ENCODE measurements at regions not wholly inside any gene's neighbourhood (a gene's known extent, or its start where the extent isn't known, plus 50 kb on each side); places are given as distances from the start of the nearest gene placed in this dataset.

DNA sequence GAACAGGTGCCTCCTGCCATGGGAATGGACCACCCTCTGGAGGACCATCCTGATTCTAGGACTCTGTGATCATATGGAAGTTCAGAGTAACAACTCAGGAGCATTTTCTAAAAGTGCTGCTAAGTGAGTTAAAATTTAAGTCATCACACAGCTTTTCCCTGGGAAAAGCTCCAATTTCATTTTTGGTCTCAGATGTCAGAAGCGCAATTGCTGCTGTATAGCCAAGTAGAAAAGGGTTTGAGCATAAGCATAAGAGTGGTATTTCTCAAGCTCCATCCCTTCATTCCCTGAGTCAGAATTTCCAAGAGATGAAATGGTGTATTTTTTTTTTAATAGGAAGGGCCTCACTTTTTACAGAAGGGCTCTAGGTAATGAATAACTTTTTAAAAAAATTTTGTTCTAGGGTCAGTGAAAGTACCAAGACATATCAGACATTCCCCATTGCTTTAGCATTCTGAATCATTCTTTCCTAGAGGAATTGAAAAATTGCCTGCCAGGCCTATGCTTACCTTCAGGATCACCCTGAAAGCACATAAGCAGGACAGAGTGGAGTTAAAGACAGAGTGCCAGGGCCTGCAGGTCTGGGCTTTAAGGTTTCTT, 564.5 kb upstream of the ISX start:
- Histone ChIP-seq H3K4me1 (ENCODE audit: control insufficient read depth, insufficient read depth, low read length) (no peaks in the 10 kb centered on the region), H3K4me3 (ENCODE audit: low read length) (no peak overlapping the region), H3K36me3 (ENCODE audit: control insufficient read depth, insufficient read depth, low read length) (no peaks in the 10 kb centered on the region), H3K9ac (ENCODE audit: extremely low read depth, low read length, poor library complexity, severe bottlenecking) (no peak overlapping the region), H3K27me3 (ENCODE audit: control insufficient read depth, insufficient read depth, low read length, poor library complexity, severe bottlenecking) (no peaks in the 10 kb centered on the region), H3K9me3 (ENCODE audit: control insufficient read depth, low read length) (no peaks in the 10 kb centered on the region), H3K27ac (ENCODE audit: low read depth, low read length) (no peak overlapping the region)
- 94% methylated on average over 1 of the region's 1 CpG; no CpG with 5 or more reads in 1 of the 2 experiments for WGBS, 2 experiments (ENCODE audit: insufficient coverage in 1 of 2, insufficient read length in 1 of 2)
- Mint-ChIP-seq H3K4me1 (no peaks in the 10 kb centered on the region), H3K36me3 (ENCODE audit: low read depth) (no peaks in the 10 kb centered on the region), H3K27me3 (ENCODE audit: insufficient read depth) (no peaks in the 10 kb centered on the region), H3K9me3 (peaks cover 6% of the 10 kb centered on the region), H3K4me3 (no peak overlapping the region), H3K27ac (no peak overlapping the region)
- TF ChIP-seq, protein P1, sequence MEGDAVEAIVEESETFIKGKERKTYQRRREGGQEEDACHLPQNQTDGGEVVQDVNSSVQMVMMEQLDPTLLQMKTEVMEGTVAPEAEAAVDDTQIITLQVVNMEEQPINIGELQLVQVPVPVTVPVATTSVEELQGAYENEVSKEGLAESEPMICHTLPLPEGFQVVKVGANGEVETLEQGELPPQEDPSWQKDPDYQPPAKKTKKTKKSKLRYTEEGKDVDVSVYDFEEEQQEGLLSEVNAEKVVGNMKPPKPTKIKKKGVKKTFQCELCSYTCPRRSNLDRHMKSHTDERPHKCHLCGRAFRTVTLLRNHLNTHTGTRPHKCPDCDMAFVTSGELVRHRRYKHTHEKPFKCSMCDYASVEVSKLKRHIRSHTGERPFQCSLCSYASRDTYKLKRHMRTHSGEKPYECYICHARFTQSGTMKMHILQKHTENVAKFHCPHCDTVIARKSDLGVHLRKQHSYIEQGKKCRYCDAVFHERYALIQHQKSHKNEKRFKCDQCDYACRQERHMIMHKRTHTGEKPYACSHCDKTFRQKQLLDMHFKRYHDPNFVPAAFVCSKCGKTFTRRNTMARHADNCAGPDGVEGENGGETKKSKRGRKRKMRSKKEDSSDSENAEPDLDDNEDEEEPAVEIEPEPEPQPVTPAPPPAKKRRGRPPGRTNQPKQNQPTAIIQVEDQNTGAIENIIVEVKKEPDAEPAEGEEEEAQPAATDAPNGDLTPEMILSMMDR (conservative IDR thresholded peaks at IDR 0.05) = no peak
- DNase-seq = no peak

DNA sequence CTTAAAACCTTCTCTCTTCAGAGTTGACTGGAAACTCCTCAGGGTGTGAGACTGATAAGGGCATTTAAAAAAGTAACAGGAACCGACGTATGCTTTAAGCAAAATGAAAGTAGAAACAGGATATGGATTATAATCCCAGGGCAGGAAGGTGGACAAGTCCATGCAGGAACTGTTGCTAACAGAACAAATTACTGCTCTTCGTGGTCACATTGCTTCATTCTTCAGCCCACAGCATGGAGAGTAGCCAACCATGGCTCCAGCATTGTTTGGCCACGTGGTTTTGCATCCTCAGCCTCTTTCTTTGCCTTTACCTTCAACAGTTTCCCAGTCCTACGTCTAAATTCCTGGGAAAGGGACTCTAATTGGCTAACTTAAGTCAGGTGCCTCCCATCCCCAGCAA, 563.1 kb upstream of the ISX start:
- H3K4me3 Mint-ChIP-seq = no peak overlapping the region
- H3K27ac ChIP-seq (ENCODE audit: low read depth, low read length) = no peak overlapping the region
- no peak overlapping the region for H3K4me3 ChIP-seq (ENCODE audit: low read length)
- TF ChIP-seq, protein P1 (conservative IDR thresholded peaks at IDR 0.05) = no peak
- 85 to 86% methylated on average over 4 to 5 of the region's 5 CpGs for WGBS, 2 experiments (ENCODE audit: insufficient coverage in 1 of 2, insufficient read length in 1 of 2)
- no peaks in the 10 kb centered on the region for H3K27me3 Mint-ChIP-seq (ENCODE audit: insufficient read depth)
- no peak overlapping the region for H3K27ac Mint-ChIP-seq
- no peaks in the 10 kb centered on the region for H3K27me3 ChIP-seq (ENCODE audit: control insufficient read depth, insufficient read depth, low read length, poor library complexity, severe bottlenecking)
- no peaks in the 10 kb centered on the region for H3K36me3 Mint-ChIP-seq (ENCODE audit: low read depth)
- H3K4me1 ChIP-seq (ENCODE audit: control insufficient read depth, insufficient read depth, low read length) = no peaks in the 10 kb centered on the region
- H3K9me3 Mint-ChIP-seq = peaks cover 3% of the 10 kb centered on the region
- no peak for DNase-seq
- no peak overlapping the region for H3K9ac ChIP-seq (ENCODE audit: extremely low read depth, low read length, poor library complexity, severe bottlenecking)
- no peaks in the 10 kb centered on the region for H3K36me3 ChIP-seq (ENCODE audit: control insufficient read depth, insufficient read depth, low read length)
- no peaks in the 10 kb centered on the region for H3K4me1 Mint-ChIP-seq
- H3K9me3 ChIP-seq (ENCODE audit: control insufficient read depth, low read length) = no peaks in the 10 kb centered on the region

DNA sequence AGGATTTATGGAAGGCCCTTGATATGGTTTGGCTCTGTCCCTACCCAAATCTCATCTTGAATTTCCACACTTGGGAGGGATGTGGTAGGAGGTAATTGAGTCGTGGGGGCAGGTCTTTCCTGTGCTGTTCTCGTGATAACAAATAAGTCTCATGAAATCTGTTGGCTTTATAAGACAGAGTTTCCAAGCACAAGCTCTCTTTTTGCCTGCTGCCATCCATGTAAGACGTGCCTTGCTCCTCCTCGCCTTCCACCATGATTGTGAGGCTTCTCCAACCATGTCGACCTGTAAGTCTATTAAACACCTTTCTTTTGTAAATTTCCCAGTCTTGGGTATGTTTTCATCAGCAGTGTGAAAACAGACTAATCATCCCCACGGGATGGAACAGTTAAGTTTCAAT, 557.2 kb upstream of the ISX start:
- Mint-ChIP-seq H3K4me3 (no peak overlapping the region), H3K27ac (no peak overlapping the region), H3K36me3 (ENCODE audit: low read depth) (no peaks in the 10 kb centered on the region), H3K9me3 (peaks cover 7% of the 10 kb centered on the region), H3K27me3 (ENCODE audit: insufficient read depth) (peaks cover 4% of the 10 kb centered on the region), H3K4me1 (no peaks in the 10 kb centered on the region)
- Histone ChIP-seq H3K9ac (ENCODE audit: extremely low read depth, low read length, poor library complexity, severe bottlenecking) (no peak overlapping the region), H3K4me3 (ENCODE audit: low read length) (no peak overlapping the region), H3K27ac (ENCODE audit: low read depth, low read length) (no peak overlapping the region), H3K27me3 (ENCODE audit: control insufficient read depth, insufficient read depth, low read length, poor library complexity, severe bottlenecking) (no peaks in the 10 kb centered on the region), H3K9me3 (ENCODE audit: control insufficient read depth, low read length) (no peaks in the 10 kb centered on the region), H3K4me1 (ENCODE audit: control insufficient read depth, insufficient read depth, low read length) (no peaks in the 10 kb centered on the region), H3K36me3 (ENCODE audit: control insufficient read depth, insufficient read depth, low read length) (no peaks in the 10 kb centered on the region)
- no peak for DNase-seq
- TF ChIP-seq, protein P1 (conservative IDR thresholded peaks at IDR 0.05) = no peak
- 89 to 93% methylated on average over 4 to 6 of the region's 6 CpGs for WGBS, 2 experiments (ENCODE audit: insufficient coverage in 1 of 2, insufficient read length in 1 of 2)
